CD4-positive, alpha-beta T cell (primary cell): ENCODE measurements at regions not wholly inside any gene's neighbourhood (a gene's known extent, or its start where the extent isn't known, plus 50 kb on each side); places are given as distances from the start of the nearest gene placed in this dataset.

ENCODE experiments used
- ATAC-seq: fragments of 200-7000 bp; cut with Tn5 transposase; one replicate; pipeline ENCODE4 v1.10.0; 2022; ENCODE audit warnings: mild to moderate bottlenecking; ENCODE audit not compliant: poor library complexity
- CTCF ChIA-PET: fragments of 350-600 bp; sonication (Branson Sonifier 250); formaldehyde crosslinking; loops from one replicate; lab custom pipeline; 2021; ENCODE audit warnings: antibody characterized with exemption, inconsistent platforms; lab: Charles Lee
- POLR2A ChIA-PET: fragments of 350-600 bp; sonication (Branson Sonifier 250); formaldehyde crosslinking; loops from one replicate; lab custom pipeline; 2021; ENCODE audit warnings: antibody characterized with exemption, inconsistent platforms; lab: Charles Lee
- DNase-seq, 14 experiments: peaks; one replicate each; pipeline ENCODE4 v3.0.0-alpha.2; 2013 to 2020; ENCODE audit warnings: mixed read lengths in 2 of 14
- H3K27ac ChIP-seq, 2 donors: one replicate each; pipeline versions ENCODE4 v1.5.1 to v1.7.0; 2013; ENCODE audit warnings: low read length in 2 of 2, low read depth in 1 of 2, mild to moderate bottlenecking in 1 of 2
- H3K27me3 ChIP-seq, 2 experiments: 1 replicate in 1 of 2; 2 replicates in 1 of 2; pipeline versions ENCODE4 v1.6.1 to v1.7.0; 2013; ENCODE audit warnings: low read length in 2 of 2, control low read depth in 1 of 2, mild to moderate bottlenecking in 1 of 2, moderate library complexity in 1 of 2; ENCODE audit not compliant: insufficient read depth in 2 of 2, control insufficient read depth in 1 of 2
- H3K36me3 ChIP-seq: one replicate; pipeline ENCODE4 v1.6.1; 2013; ENCODE audit warnings: low read length, control low read depth; ENCODE audit not compliant: insufficient read depth
- H3K4me1 ChIP-seq: one replicate; pipeline ENCODE4 v1.6.1; 2013; ENCODE audit warnings: low read length, control low read depth; ENCODE audit not compliant: insufficient read depth
- H3K4me3 ChIP-seq: one replicate; pipeline ENCODE4 v1.5.1; 2013; ENCODE audit warnings: mild to moderate bottlenecking, low read length, moderate library complexity
- H3K9me3 ChIP-seq, 2 experiments: 1 replicate in 1 of 2; 2 replicates in 1 of 2; pipeline versions ENCODE4 v1.6.1 to v1.7.0; 2013; ENCODE audit warnings: low read length in 2 of 2, mild to moderate bottlenecking in 2 of 2, control low read depth in 1 of 2, moderate library complexity in 1 of 2; ENCODE audit not compliant: control insufficient read depth in 1 of 2, insufficient read depth in 1 of 2
- H3K27ac Mint-ChIP-seq: one replicate; pipeline ENCODE4 v1.8.0; 2020; ENCODE audit warnings: mixed read lengths
- H3K27me3 Mint-ChIP-seq: one replicate; pipeline ENCODE4 v1.8.0; 2021; ENCODE audit warnings: mixed read lengths
- H3K36me3 Mint-ChIP-seq: one replicate; pipeline ENCODE4 v1.8.0; 2021; ENCODE audit warnings: low read depth, mixed read lengths
- H3K4me1 Mint-ChIP-seq: one replicate; pipeline ENCODE4 v1.8.0; 2021; ENCODE audit warnings: low read depth, mixed read lengths
- H3K4me3 Mint-ChIP-seq: one replicate; pipeline ENCODE4 v1.8.0; 2020; ENCODE audit warnings: mild to moderate bottlenecking, mixed read lengths
- H3K9me3 Mint-ChIP-seq: one replicate; pipeline ENCODE4 v1.8.0; 2020; ENCODE audit warnings: mixed read lengths
- CTCF ChIP-seq: fragments of 200-600 bp; IDR thresholded peaks from one replicate; pipeline ENCODE4 v1.8.0; 2022; ENCODE audit warnings: antibody characterized with exemption, mild to moderate bottlenecking
- intact Hi-C, 2 experiments: fragments of 100-400 bp; cut with DNase I in 1 of 2; cut with micrococcal nuclease in 1 of 2; formaldehyde crosslinking; loops; one replicate each; pipeline versions ENCODE4 v1.15.1 to v1.9.0; 2023 to 2025; cut with DNase I, micrococcal nuclease

DNA sequence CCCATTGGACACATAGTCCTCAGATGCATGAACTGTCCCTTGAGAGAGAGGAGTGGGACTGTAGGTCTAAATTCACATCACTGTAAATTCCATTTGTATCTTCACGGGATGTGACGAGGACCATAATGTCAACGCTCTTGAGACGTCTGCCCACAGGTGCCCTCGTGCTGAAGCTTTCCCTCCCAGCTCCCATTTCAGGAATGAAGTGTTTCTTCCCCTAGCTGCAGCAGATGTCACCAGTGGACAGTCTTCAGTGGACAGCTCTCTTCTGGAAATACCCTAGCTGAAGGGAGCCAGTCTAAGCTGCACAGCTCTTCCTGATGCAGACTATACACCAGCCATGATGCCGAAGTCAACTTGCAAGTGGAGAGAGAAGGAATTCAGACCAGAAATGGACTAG, 217.4 kb upstream of the ECI2 start:
- H3K4me3 Mint-ChIP-seq, result no peak overlapping the region
- ATAC-seq, result no peak
- H3K4me3 ChIP-seq, result no peak overlapping the region
- no peaks in the 10 kb centered on the region for H3K4me1 ChIP-seq
- no peaks in the 10 kb centered on the region for H3K36me3 ChIP-seq
- no peak overlapping the region for H3K27ac ChIP-seq
- no peaks in the 10 kb centered on the region for H3K4me1 Mint-ChIP-seq
- ChIA-PET POLR2A (no interaction called here), CTCF (no interaction called here)
- no peak for DNase-seq
- H3K27me3 ChIP-seq, result peaks cover 0 to 2% of the 10 kb centered on the region in 2 experiments
- H3K36me3 Mint-ChIP-seq, result no peaks in the 10 kb centered on the region
- no peaks in the 10 kb centered on the region for H3K9me3 Mint-ChIP-seq
- H3K27ac Mint-ChIP-seq, result no peak overlapping the region
- peaks cover 12% of the 10 kb centered on the region for H3K27me3 Mint-ChIP-seq
- intact Hi-C loops, result no loop called here
- H3K9me3 ChIP-seq, result peaks cover 0 to 14% of the 10 kb centered on the region in 2 experiments
- no peak for TF ChIP-seq CTCF

DNA sequence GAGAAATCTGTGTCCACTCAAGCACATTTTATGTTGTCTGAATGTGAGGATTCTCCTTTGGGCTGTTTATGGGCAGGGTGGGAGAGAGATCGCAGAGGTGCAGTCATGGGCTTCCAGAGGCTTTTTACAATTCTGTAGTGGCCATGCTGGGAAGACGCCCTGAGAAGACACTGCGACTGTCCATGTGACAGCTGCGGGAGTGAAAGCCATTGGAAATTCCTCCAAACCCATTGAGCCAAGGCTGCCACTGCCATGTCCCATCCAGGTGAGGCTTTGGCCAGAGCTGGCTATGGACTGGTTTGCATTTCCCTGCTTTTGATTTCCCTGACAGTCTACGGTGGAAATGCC, 216.9 kb upstream of the ECI2 start:
- Mint-ChIP-seq H3K27me3 (peaks cover 12% of the 10 kb centered on the region), H3K36me3 (no peaks in the 10 kb centered on the region), H3K4me1 (no peaks in the 10 kb centered on the region), H3K27ac (no peak overlapping the region), H3K9me3 (no peaks in the 10 kb centered on the region), H3K4me3 (no peak overlapping the region)
- Histone ChIP-seq H3K9me3 (peaks cover 0 to 14% of the 10 kb centered on the region in 2 experiments), H3K27me3 (peaks cover 0 to 2% of the 10 kb centered on the region in 2 experiments), H3K4me1 (no peaks in the 10 kb centered on the region), H3K27ac (no peak overlapping the region), H3K4me3 (no peak overlapping the region), H3K36me3 (no peaks in the 10 kb centered on the region)
- no peak for ATAC-seq
- DNase-seq, result no peak
- CTCF ChIA-PET, result no interaction called here
- TF ChIP-seq CTCF, result no peak
- POLR2A ChIA-PET, result no interaction called here
- intact Hi-C loops, result no loop called here

- CTCF ChIA-PET, result no interaction called here
- H3K4me1 Mint-ChIP-seq, result no peaks in the 10 kb centered on the region
Measured at GRCh38 chr6:4351520-4352321, 216.3 kb upstream of the ECI2 start.

More at GRCh38 chr6:4351520-4352321, 216.3 kb upstream of the ECI2 start:
- H3K4me3 Mint-ChIP-seq, result no peak overlapping the region
- POLR2A ChIA-PET, result no interaction called here
- Histone ChIP-seq H3K4me3 (no peak overlapping the region), H3K27me3 (no peaks in the 10 kb centered on the region), H3K36me3 (no peaks in the 10 kb centered on the region), H3K9me3 (peaks cover 0 to 14% of the 10 kb centered on the region in 2 experiments), H3K27ac (no peak overlapping the region), H3K4me1 (no peaks in the 10 kb centered on the region)
- no peaks in the 10 kb centered on the region for H3K36me3 Mint-ChIP-seq
- no peak for ATAC-seq
- H3K27ac Mint-ChIP-seq, result no peak overlapping the region
- intact Hi-C loops, result no loop called here
- DNase-seq, result no peak
- H3K27me3 Mint-ChIP-seq, result peaks cover 12% of the 10 kb centered on the region
- no peak for TF ChIP-seq CTCF
- H3K9me3 Mint-ChIP-seq, result no peaks in the 10 kb centered on the region
